ENCODE measurements at regions not wholly inside any gene's neighbourhood (a gene's known extent, or its start where the extent isn't known, plus 50 kb on each side); places are given as distances from the start of the nearest gene placed in this dataset.

GRCh38 chr5:162391833-162392232, 324.3 kb downstream of the GABRG2 start:
- Histone ChIP-seq H3K27me3 (no peaks in the 10 kb centered on the region), H3K4me3 (no peak overlapping the region), H3K4me1 (no peaks in the 10 kb centered on the region), H3K9me3 (peaks cover 0 to 20% (median 0%) of the 10 kb centered on the region in 3 donors), H3K36me3 (no peaks in the 10 kb centered on the region), H3K27ac (no peak overlapping the region)
- no peak for ATAC-seq
- WGBS, 2 donors (ENCODE audit: low coverage in 1 of 2): 77 to 91% methylated on average over 3 to 4 of the region's 4 CpGs
- TF ChIP-seq EP300 (IDR thresholded peaks at IDR 0.05) (no peak), CTCF (IDR thresholded peaks at IDR 0.05) (no peak), POLR2A (IDR thresholded peaks at IDR 0.05) (no peak), POLR2AphosphoS5 (IDR thresholded peaks at IDR 0.05) (no peak)

GRCh38 chr5:162392336-162392735, 324.8 kb downstream of the GABRG2 start:
- no peaks in the 10 kb centered on the region for H3K36me3 ChIP-seq
- no peaks in the 10 kb centered on the region for H3K4me1 ChIP-seq
- ATAC-seq: no peak
- no peak for TF ChIP-seq EP300 (IDR thresholded peaks at IDR 0.05)
- no peak for TF ChIP-seq CTCF (IDR thresholded peaks at IDR 0.05)
- TF ChIP-seq POLR2A (IDR thresholded peaks at IDR 0.05): no peak
- no peak for TF ChIP-seq POLR2AphosphoS5 (IDR thresholded peaks at IDR 0.05)
- no peaks in the 10 kb centered on the region for H3K27me3 ChIP-seq
- peaks cover 0 to 20% (median 0%) of the 10 kb centered on the region in 3 donors for H3K9me3 ChIP-seq
- no peak overlapping the region for H3K4me3 ChIP-seq
- no peak overlapping the region for H3K27ac ChIP-seq

GRCh38 chr5:162393534-162393933, 326.0 kb downstream of the GABRG2 start:
- peaks cover 0 to 20% (median 0%) of the 10 kb centered on the region in 3 donors for H3K9me3 ChIP-seq
- no peaks in the 10 kb centered on the region for H3K36me3 ChIP-seq
- TF ChIP-seq EP300 (IDR thresholded peaks at IDR 0.05) (no peak), POLR2AphosphoS5 (IDR thresholded peaks at IDR 0.05) (no peak), POLR2A (IDR thresholded peaks at IDR 0.05) (no peak), CTCF (IDR thresholded peaks at IDR 0.05) (no peak)
- H3K27ac ChIP-seq: no peak overlapping the region
- 62 to 88% methylated on average over 1 to 4 of the region's 4 CpGs for WGBS, 2 donors (ENCODE audit: low coverage in 1 of 2)
- H3K4me1 ChIP-seq: no peaks in the 10 kb centered on the region
- no peak overlapping the region for H3K4me3 ChIP-seq
- ATAC-seq: no peak
- no peaks in the 10 kb centered on the region for H3K27me3 ChIP-seq

GRCh38 chr5:162407614-162408013, 340.0 kb downstream of the GABRG2 start:
- H3K4me3 ChIP-seq: no peak overlapping the region
- 57 to 86% methylated on average over 2 of the region's 2 CpGs for WGBS, 2 donors (ENCODE audit: low coverage in 1 of 2)

More at GRCh38 chr5:162407614-162408013, 340.0 kb downstream of the GABRG2 start:
- no peak for ATAC-seq
- H3K9me3 ChIP-seq: no peaks in the 10 kb centered on the region
- no peaks in the 10 kb centered on the region for H3K27me3 ChIP-seq
- H3K36me3 ChIP-seq: no peaks in the 10 kb centered on the region
- TF ChIP-seq POLR2A (IDR thresholded peaks at IDR 0.05) (no peak), EP300 (IDR thresholded peaks at IDR 0.05) (no peak), POLR2AphosphoS5 (IDR thresholded peaks at IDR 0.05) (no peak), CTCF (IDR thresholded peaks at IDR 0.05) (no peak)
- H3K4me1 ChIP-seq: no peaks in the 10 kb centered on the region
- no peak overlapping the region for H3K27ac ChIP-seq
